PC-9 (cell line): ENCODE measurements at regions not wholly inside any gene's neighbourhood (a gene's known extent, or its start where the extent isn't known, plus 50 kb on each side); places are given as distances from the start of the nearest gene placed in this dataset.
"Not testable (repeated sequence)": the region's sequence is repeated elsewhere in the genome, so short reads cannot be mapped to it uniquely, and the experiment has no call there.

ENCODE experiments used
- BruUV-seq: library from RNA; stranded (reverse); fragments of 400-500 nt; replicated peaks from 2 replicates; lab custom pipeline; 2021; lab: Mats Ljungman, UMichigan
- CTCF ChIA-PET: fragments of 300-600 bp; sonication (Branson Sonifier 250); formaldehyde crosslinking; loops from one replicate; lab custom pipeline; 2022; ENCODE audit warnings: antibody characterized with exemption; lab: Charles Lee
- POLR2A ChIA-PET: fragments of 300-600 bp; sonication (Branson Sonifier 250); formaldehyde crosslinking; loops from one replicate; lab custom pipeline; 2022; ENCODE audit warnings: antibody characterized with exemption; ENCODE audit not compliant: unreplicated experiment; lab: Charles Lee
- DNase-seq, 2 experiments: peaks; one replicate each; pipeline versions ENCODE4 v3.0.0 to v3.0.0-alpha.2; 2015 to 2022; ENCODE audit warnings: mixed read lengths in 1 of 2
- H2AFZ ChIP-seq: fragments of 200-600 bp; sonication (generic); 2 replicates; pipeline ENCODE4 v1.8.1; 2017; ENCODE audit warnings: antibody characterized with exemption
- H3F3A ChIP-seq: fragments of 200-600 bp; sonication (generic); 2 replicates; pipeline ENCODE4 v1.8.1; 2017; ENCODE audit warnings: antibody characterized with exemption, mild to moderate bottlenecking, low read depth; ENCODE audit not compliant: insufficient read depth
- H3K27ac ChIP-seq: fragments of 200-600 bp; sonication (generic); 2 replicates; pipeline ENCODE4 v1.6.1; 2016; ENCODE audit warnings: mixed run types
- H3K27me3 ChIP-seq: fragments of 200-600 bp; sonication (generic); 2 replicates; pipeline ENCODE4 v1.6.1; 2016; ENCODE audit warnings: low read depth, mixed run types; ENCODE audit not compliant: insufficient read depth
- H3K36me3 ChIP-seq: fragments of 200-600 bp; sonication (generic); 2 replicates; pipeline ENCODE4 v1.6.1; 2016; ENCODE audit warnings: low read depth, mixed run types
- H3K4me1 ChIP-seq: fragments of 200-600 bp; sonication (generic); replicated peaks from 2 replicates; pipeline ENCODE4 v1.6.1; 2016; ENCODE audit warnings: mixed run types; ENCODE audit not compliant: insufficient read depth
- H3K4me2 ChIP-seq: fragments of 200-600 bp; sonication (generic); 2 replicates; pipeline ENCODE4 v1.6.1; 2017; ENCODE audit warnings: mixed run types
- H3K4me3 ChIP-seq: fragments of 200-600 bp; sonication (generic); 2 replicates; pipeline ENCODE4 v1.6.1; 2016; ENCODE audit warnings: mixed run types
- H3K79me2 ChIP-seq: fragments of 200-600 bp; sonication (generic); 2 replicates; pipeline ENCODE4 v1.6.1; 2017; ENCODE audit warnings: low read depth, mixed run types
- H3K9me2 ChIP-seq: fragments of 200-600 bp; sonication (generic); 2 replicates; pipeline ENCODE4 v1.8.1; 2017; ENCODE audit warnings: mild to moderate bottlenecking; ENCODE audit not compliant: insufficient read depth
- H3K9me3 ChIP-seq: fragments of 200-600 bp; sonication (generic); 2 replicates; pipeline ENCODE4 v1.8.1; 2016; ENCODE audit warnings: low read depth; ENCODE audit not compliant: insufficient read depth
- H4K20me1 ChIP-seq: fragments of 200-600 bp; sonication (generic); 2 replicates; pipeline ENCODE4 v1.8.1; 2017; ENCODE audit not compliant: insufficient read depth
- EZH2 ChIP-seq: fragments of 200-600 bp; sonication (generic); IDR thresholded peaks from 2 replicates; pipeline ENCODE4 v1.8.0; 2017; ENCODE audit warnings: antibody characterized with exemption, low read depth
- intact Hi-C: fragments of 100-400 bp; cut with micrococcal nuclease; formaldehyde crosslinking; loops from one replicate; pipeline ENCODE4 v1.10.0; 2022; ENCODE audit not compliant: unreplicated experiment
- TF ChIP-seq, protein P1 (sequence below): fragments of 200-600 bp; sonication (generic); conservative IDR thresholded peaks from 2 replicates; pipeline ENCODE4 v1.6.1; 2017; ENCODE audit warnings: mixed run types, antibody characterized with exemption, mild to moderate bottlenecking, moderate library complexity

DNA sequence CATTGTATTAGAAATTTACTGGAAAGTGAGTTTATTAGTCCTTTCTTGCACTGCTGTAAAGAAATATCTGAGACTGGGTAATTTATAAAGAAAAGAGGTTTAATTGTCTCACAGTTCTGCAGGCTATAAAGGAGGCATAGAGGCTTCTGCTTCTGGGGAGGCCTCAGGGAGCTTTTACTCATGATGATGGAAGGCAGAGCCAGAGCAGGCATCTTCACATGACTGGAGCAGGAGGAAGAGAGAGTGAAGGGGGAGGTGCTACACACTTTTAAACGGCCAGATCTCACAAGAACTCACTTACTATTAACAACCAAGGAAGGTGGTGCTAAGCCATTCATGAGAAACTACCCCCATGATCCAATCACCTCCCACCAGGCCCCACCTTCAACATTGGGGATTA is 112.7 kb upstream of the NUTM2F start:
- H2AFZ ChIP-seq, H3K4me2 ChIP-seq, BruUV-seq, H3K9me3 ChIP-seq, POLR2A ChIA-PET, H3K27ac ChIP-seq, H3K4me1 ChIP-seq, H4K20me1 ChIP-seq, H3K27me3 ChIP-seq, DNase-seq, intact Hi-C loops, H3K4me3 ChIP-seq, CTCF ChIA-PET, H3K9me2 ChIP-seq: not testable (repeated sequence)
- peaks cover 12% of the 10 kb centered on the region for H3F3A ChIP-seq
- H3K36me3 ChIP-seq, result 0 out of 2 replicates have a peak, but pooled peaks cover 13% of the 10 kb centered on the region
- H3K79me2 ChIP-seq, result peaks cover 17% of the 10 kb centered on the region

DNA sequence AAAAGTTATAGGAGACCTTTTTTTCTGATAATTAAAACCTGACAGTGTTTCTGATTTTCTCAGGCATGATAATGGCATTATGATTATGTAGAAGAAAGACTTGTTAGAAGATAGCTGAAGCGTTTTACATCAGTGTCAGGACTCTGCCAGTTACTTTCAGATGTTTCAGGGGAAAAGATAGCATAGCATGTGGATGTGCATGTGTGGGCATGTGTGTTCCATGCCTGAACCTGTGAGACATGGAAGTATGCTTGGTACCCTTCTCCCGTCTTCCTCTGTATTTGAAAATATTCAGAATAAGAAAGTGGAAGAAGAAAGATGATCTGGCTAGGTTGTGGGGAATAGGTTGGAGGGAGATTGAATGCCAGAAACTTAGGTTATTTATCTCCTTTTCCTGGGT is 113.1 kb upstream of the PCAT7 start:
- Histone ChIP-seq H3K9me2 (no peaks in the 10 kb centered on the region; the same call in 1 of the 2 replicates), H3K79me2 (peaks cover 17% of the 10 kb centered on the region), H3K4me1 (no peaks in the 10 kb centered on the region), H2AFZ (no peak overlapping the region), H3K4me3 (no peak overlapping the region), H3K36me3 (0 out of 2 replicates have a peak, but pooled peaks cover 13% of the 10 kb centered on the region), H3F3A (peaks cover 12% of the 10 kb centered on the region), H3K4me2 (no peak overlapping the region), H4K20me1 (peaks cover 4% of the 10 kb centered on the region), H3K27ac (no peak overlapping the region), H3K9me3 (no peaks in the 10 kb centered on the region), H3K27me3 (no peaks in the 10 kb centered on the region)
- CTCF ChIA-PET, result no interaction called here
- intact Hi-C loops, result no loop called here
- BruUV-seq, result no TSS peak
- POLR2A ChIA-PET, result no interaction called here
- TF ChIP-seq, protein P1, sequence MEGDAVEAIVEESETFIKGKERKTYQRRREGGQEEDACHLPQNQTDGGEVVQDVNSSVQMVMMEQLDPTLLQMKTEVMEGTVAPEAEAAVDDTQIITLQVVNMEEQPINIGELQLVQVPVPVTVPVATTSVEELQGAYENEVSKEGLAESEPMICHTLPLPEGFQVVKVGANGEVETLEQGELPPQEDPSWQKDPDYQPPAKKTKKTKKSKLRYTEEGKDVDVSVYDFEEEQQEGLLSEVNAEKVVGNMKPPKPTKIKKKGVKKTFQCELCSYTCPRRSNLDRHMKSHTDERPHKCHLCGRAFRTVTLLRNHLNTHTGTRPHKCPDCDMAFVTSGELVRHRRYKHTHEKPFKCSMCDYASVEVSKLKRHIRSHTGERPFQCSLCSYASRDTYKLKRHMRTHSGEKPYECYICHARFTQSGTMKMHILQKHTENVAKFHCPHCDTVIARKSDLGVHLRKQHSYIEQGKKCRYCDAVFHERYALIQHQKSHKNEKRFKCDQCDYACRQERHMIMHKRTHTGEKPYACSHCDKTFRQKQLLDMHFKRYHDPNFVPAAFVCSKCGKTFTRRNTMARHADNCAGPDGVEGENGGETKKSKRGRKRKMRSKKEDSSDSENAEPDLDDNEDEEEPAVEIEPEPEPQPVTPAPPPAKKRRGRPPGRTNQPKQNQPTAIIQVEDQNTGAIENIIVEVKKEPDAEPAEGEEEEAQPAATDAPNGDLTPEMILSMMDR, result no peak
- no peak for TF ChIP-seq EZH2
- no peak for DNase-seq

DNA sequence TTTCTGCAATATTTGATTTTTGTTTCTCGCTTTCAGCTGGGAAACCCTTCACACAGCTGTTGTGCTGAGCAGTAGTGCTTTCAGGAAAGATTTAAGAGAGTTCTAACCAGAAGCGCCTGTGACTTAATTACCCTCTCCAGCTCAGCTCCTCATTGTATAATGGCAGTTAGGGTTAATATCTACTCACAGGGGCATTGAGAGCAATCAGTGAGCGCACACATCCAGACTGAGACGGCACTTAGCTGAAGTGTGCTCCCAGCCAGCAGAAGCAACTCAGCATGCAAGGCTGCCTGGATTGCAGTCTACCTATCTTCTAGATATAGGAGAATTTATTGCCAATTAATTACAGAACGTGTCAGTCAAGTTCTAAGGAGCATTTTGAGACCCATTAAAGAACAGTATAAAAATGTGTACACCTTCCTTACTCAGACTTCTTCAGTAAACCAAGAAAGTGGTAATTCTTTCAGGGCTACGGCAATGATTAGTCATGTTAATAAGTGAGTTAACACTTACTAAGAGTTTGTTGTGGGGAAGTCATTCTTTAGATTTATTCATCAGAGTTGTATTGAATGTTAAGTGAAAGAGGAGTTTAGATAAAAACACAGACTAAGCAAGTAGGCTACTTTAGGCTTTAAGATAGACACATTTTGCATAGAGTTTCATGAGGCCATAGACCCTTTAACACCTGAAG is 111.7 kb upstream of the PCAT7 start:
- Histone ChIP-seq H2AFZ (no peak overlapping the region), H3K27me3 (no peaks in the 10 kb centered on the region), H3K27ac (no peak overlapping the region), H4K20me1 (peaks cover 4% of the 10 kb centered on the region), H3K4me3 (no peak overlapping the region), H3K4me2 (no peak overlapping the region), H3K79me2 (peaks cover 17% of the 10 kb centered on the region), H3K4me1 (no peaks in the 10 kb centered on the region), H3K9me2 (no peaks in the 10 kb centered on the region; the same call in 1 of the 2 replicates), H3F3A (peaks cover 12% of the 10 kb centered on the region), H3K9me3 (no peaks in the 10 kb centered on the region), H3K36me3 (0 out of 2 replicates have a peak, but pooled peaks cover 16% of the 10 kb centered on the region)
- CTCF ChIA-PET, result no interaction called here
- DNase-seq, result no peak
- POLR2A ChIA-PET, result no interaction called here
- no TSS peak for BruUV-seq
- intact Hi-C loops, result no loop called here
- no peak for TF ChIP-seq EZH2
- TF ChIP-seq, protein P1, result no peak
